Liver (tissue), 3 donors: ENCODE measurements at regions not wholly inside any gene's neighbourhood (a gene's known extent, or its start where the extent isn't known, plus 50 kb on each side); places are given as distances from the start of the nearest gene placed in this dataset.

Experiments
- CTCF ChIP-seq: fragments of 150-350 bp; IDR thresholded peaks from 2 replicates; pipeline ENCODE4 v1.5.1; 2017; ENCODE audit warnings: improper control_type of control experiment, low read depth, low read length; ENCODE audit not compliant: missing input control
- EGR1 ChIP-seq, 2 donors: IDR thresholded peaks; 2 replicates each; pipeline ENCODE4 v1.6.1; 2016 to 2018; ENCODE audit warnings: antibody characterized with exemption in 2 of 2, low read depth in 2 of 2
- GABPA ChIP-seq, 2 donors: IDR thresholded peaks in 1 of 2; conservative IDR thresholded peaks in 1 of 2; 2 replicates each; pipeline ENCODE4 v1.6.1; 2016; ENCODE audit warnings: antibody characterized with exemption in 2 of 2, mild to moderate bottlenecking in 1 of 2, moderate library complexity in 1 of 2
- HNF4G ChIP-seq: IDR thresholded peaks from 2 replicates; pipeline ENCODE4 v1.6.1; 2016; ENCODE audit warnings: antibody characterized with exemption
- JUND ChIP-seq, 2 donors: IDR thresholded peaks; 2 replicates each; pipeline ENCODE4 v1.6.1; 2016; ENCODE audit warnings: antibody characterized with exemption in 2 of 2
- MAX ChIP-seq: IDR thresholded peaks from 2 replicates; pipeline ENCODE4 v1.6.1; 2016; ENCODE audit warnings: antibody characterized with exemption
- RAD21 ChIP-seq, 2 donors: IDR thresholded peaks; 2 replicates each; pipeline ENCODE4 v1.6.1; 2016; ENCODE audit warnings: antibody characterized with exemption in 2 of 2, mild to moderate bottlenecking in 2 of 2
- REST ChIP-seq: IDR thresholded peaks from 2 replicates; pipeline ENCODE4 v1.6.1; 2016; ENCODE audit warnings: antibody characterized with exemption, mild to moderate bottlenecking
- SP1 ChIP-seq: IDR thresholded peaks from 2 replicates; pipeline ENCODE4 v1.6.1; 2018; ENCODE audit warnings: antibody characterized with exemption, mild to moderate bottlenecking
- TAF1 ChIP-seq: conservative IDR thresholded peaks from 2 replicates; pipeline ENCODE4 v1.6.1; 2016; ENCODE audit warnings: antibody characterized with exemption, mild to moderate bottlenecking
- YY1 ChIP-seq: IDR thresholded peaks from 2 replicates; pipeline ENCODE4 v1.6.1; 2016; ENCODE audit warnings: antibody characterized with exemption, mild to moderate bottlenecking
- TF ChIP-seq, protein P1 (sequence below): IDR thresholded peaks from 2 replicates; pipeline ENCODE4 v1.6.1; 2016; ENCODE audit warnings: antibody characterized with exemption
- TF ChIP-seq, protein P2 (sequence below): IDR thresholded peaks from 2 replicates; pipeline ENCODE4 v1.6.1; 2016; ENCODE audit warnings: antibody characterized with exemption
- donor health status: healthy.
- donor health status: healthy.

- no peak for TF ChIP-seq HNF4G
- TF ChIP-seq CTCF = no peak
- no peak for TF ChIP-seq JUND (IDR thresholded peaks at IDR 0.05)
- TF ChIP-seq REST = no peak
- TF ChIP-seq RAD21 (IDR thresholded peaks at IDR 0.05) = no peak
- TF ChIP-seq GABPA (IDR thresholded peaks at IDR 0.05 in 1 of 2, conservative IDR thresholded peaks at IDR 0.05 in 1 of 2) = no peak
- TF ChIP-seq EGR1 (IDR thresholded peaks at IDR 0.05; ENCODE audit: low read depth in 2 of 2) = no peak
- TF ChIP-seq, protein P1, sequence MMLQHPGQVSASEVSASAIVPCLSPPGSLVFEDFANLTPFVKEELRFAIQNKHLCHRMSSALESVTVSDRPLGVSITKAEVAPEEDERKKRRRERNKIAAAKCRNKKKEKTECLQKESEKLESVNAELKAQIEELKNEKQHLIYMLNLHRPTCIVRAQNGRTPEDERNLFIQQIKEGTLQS = no peak
- no peak for TF ChIP-seq YY1
- no peak for TF ChIP-seq MAX
- no peak for TF ChIP-seq TAF1
- TF ChIP-seq, protein P2, sequence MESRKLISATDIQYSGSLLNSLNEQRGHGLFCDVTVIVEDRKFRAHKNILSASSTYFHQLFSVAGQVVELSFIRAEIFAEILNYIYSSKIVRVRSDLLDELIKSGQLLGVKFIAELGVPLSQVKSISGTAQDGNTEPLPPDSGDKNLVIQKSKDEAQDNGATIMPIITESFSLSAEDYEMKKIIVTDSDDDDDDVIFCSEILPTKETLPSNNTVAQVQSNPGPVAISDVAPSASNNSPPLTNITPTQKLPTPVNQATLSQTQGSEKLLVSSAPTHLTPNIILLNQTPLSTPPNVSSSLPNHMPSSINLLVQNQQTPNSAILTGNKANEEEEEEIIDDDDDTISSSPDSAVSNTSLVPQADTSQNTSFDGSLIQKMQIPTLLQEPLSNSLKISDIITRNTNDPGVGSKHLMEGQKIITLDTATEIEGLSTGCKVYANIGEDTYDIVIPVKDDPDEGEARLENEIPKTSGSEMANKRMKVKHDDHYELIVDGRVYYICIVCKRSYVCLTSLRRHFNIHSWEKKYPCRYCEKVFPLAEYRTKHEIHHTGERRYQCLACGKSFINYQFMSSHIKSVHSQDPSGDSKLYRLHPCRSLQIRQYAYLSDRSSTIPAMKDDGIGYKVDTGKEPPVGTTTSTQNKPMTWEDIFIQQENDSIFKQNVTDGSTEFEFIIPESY = no peak
- TF ChIP-seq SP1 = no peak
Observed at GRCh38 chr14:29126361-29126760, 359.8 kb downstream of the FOXG1 start.
